SW 1271 (cell line): ENCODE measurements at regions not wholly inside any gene's neighbourhood (a gene's known extent, or its start where the extent isn't known, plus 50 kb on each side); places are given as distances from the start of the nearest gene placed in this dataset.

ENCODE experiments used
- DNase-seq, 2 experiments: peaks; one replicate each; lab custom pipeline; 2025; lab: John Stamatoyannopoulos, UW

- DNase-seq: no peak
These were observed 225.6 kb upstream of the HMGA2 start for GRCh38 chr12:65598688-65599087.

- no peak for DNase-seq
These were observed 222.1 kb upstream of the HMGA2 start for GRCh38 chr12:65602253-65602609.

DNA sequence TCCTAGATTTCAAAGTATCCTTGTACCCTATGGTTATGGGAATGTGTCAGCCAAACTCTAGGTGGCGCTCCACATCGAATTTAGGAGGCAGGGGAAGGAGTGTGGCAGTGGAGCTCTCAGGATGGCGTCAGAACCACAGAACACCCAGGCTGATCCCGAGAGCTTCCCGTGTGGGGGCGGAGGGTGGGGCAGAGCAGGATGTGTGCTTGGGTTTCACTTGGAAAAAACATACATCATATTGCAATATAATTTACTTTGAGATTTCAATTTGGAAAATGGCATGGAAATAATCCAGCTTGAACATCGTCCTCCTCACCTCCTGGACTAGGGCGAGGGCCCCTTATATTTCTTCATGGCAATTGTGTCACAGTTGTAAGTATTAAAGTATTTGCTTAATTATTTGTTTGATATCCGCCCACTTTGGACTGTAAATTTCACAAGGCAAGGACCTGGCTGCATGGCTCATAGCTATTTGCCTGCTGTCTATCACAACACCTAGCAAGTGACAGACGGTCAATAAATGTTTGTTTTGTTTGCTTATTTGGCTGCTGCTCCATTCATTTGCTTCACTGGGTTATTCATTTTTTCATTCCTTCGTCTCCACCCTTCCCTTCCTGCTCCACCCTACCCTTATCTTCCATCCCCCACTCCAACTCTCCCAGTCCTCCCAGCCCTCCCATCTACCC, 221.5 kb upstream of the HMGA2 start:
- DNase-seq: peak; percentile 75 to 95

GRCh38 chr12:65603438-65604351, 220.6 kb upstream of the HMGA2 start:
- peak; percentile 53 to 87 for DNase-seq

- DNase-seq: no peak
These were observed 219.3 kb upstream of the HMGA2 start for GRCh38 chr12:65605019-65605418.

- DNase-seq: no peak
These were observed 218.1 kb upstream of the HMGA2 start for GRCh38 chr12:65606008-65606766.

- no peak for DNase-seq
These were observed 216.9 kb upstream of the HMGA2 start for GRCh38 chr12:65607401-65607841.

- peak in 1 of 2 experiments; percentile 22 for DNase-seq
These were observed 215.9 kb upstream of the HMGA2 start for GRCh38 chr12:65608319-65608916.

GRCh38 chr12:65609359-65609771, 214.9 kb upstream of the HMGA2 start:
- peak in 1 of 2 experiments; percentile 53 for DNase-seq

- no peak for DNase-seq
These were observed 212.9 kb upstream of the HMGA2 start for GRCh38 chr12:65611396-65611795.

DNA sequence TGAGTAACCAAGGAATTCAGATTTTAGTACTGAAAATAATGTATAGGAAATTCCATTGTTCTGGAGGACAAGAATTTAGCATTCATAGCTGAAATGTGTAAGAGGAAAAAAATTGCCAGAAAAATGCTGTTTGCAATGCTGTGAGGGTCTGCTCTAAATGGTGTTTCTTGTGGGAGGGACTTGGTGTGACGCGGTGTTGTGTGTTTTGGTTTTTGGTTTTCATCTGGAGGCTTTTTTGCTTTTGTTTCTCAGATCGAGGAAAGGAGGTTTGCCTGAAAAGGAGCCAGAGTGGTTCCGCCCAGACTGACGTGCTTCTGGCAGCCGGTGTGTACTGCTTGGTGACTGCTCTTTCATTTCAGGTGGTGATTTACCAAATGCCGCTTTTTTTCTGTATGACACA, 211.8 kb upstream of the HMGA2 start:
- DNase-seq: no peak

DNA sequence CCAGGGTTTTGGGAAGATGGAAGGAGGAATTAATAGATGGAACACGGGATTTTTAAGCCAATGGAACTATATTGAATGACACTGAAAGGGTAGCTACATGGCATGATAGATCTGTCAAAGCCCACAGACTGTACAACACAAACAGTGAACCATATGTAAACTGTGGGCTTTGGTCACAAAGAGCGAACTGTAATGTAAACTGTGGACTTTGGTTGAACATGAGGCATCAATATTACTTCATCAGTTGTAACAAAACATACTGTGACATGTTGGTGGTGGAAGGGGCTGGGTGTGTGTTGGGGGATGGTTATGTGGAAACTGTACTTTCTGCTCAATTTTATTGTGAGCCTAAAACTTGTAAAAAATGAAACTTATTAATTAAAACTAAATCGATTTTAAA, 210.6 kb upstream of the HMGA2 start:
- DNase-seq: no peak

- DNase-seq: no peak
These were observed 209.9 kb upstream of the HMGA2 start for GRCh38 chr12:65614259-65614889.

DNA sequence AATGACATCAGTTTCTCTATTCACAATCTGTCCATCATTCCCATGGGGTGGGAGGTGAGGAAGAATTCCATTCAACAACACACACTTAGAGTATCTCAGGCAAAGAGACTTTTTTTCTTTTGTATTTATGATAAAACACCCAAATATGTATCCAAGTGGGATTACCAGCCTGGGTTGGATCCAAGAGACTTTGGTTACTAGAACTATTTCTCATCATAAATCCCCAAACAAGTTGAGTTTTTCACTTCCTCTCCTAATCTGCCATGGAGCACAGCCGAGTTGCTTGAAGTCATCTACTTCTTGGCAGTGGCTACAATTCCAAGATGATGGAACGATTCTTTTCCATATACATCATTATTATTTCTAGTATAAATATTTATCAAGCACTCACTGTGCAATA, 209.2 kb upstream of the HMGA2 start:
- DNase-seq: no peak

- no peak for DNase-seq
These were observed 208.3 kb upstream of the HMGA2 start for GRCh38 chr12:65616022-65616421.

DNA sequence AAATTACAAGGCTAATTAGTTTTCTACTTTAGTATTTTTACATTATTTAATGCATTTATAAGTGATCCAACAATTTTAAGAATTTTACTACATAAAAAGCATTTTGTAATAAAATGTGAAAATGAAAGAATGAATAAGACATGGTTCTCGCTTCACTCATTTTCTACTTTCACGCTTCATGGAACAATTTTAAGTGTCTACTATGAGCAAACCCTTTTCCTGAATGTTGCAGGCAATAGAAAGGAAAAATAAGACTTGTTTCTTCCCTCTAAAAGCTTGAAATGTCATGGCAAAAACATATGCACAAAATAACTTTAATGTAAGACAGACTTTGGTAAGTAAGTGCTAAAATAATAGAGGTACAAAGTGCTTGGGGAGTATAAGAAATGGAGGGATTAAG, 205.7 kb upstream of the HMGA2 start:
- no peak for DNase-seq

DNA sequence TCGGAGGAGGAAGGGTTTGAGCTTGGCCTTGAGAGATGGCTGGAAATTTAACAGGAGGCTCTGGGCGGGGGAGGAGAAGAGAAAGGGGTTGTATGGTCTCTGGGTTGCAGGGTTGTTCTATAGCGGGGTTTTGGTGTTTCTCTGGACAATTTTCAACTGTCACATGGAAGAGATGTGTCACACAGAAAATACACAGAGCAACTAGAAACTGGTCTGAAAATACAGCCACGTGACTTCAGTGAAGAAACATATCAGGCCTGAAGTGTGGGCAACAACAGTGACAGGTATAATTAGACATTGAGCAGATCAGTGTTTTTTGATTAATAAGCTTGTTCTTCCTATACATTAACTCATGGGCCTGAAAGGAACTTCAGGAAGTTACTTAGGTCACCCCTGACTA, 205.3 kb upstream of the HMGA2 start:
- no peak for DNase-seq

- DNase-seq: no peak
These were observed 204.2 kb upstream of the HMGA2 start for GRCh38 chr12:65620046-65620445.

DNA sequence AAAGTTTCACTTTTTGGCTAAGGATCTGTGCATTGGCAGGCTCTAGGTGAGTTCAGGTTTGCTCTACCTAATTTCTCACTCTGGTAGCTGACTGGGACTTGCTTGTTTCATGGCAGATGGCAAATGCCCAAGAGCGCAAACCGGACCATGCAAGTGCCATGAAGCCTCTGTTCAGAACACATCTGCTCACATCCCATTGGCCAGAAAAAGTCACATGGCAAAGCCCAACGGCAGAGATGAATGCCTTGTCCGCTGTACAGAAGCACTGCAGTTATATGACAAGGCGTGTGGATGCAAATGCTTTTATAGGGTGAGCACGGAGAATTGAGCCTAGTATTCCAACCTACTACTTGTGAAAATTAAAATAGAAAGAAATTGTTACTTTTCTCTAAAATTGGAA, 202.2 kb upstream of the HMGA2 start:
- no peak for DNase-seq

DNA sequence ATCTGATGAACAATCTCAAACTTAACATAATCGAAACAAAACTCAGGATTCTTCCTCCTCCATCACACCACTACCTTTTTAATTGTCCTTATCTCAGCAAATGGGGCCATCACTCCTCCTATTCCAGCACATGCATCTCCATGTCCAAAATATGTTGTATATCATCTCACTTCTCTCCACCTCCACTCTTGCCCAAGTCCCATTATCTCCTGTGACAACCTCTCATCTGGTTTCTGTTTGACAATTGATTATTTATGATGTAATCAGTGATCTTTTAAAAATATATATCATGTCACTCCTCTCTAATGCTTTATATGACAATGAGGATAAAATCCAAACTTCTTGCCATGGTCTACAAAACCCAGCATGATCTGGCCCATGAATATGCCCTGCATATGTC, 200.8 kb upstream of the HMGA2 start:
- no peak for DNase-seq

DNA sequence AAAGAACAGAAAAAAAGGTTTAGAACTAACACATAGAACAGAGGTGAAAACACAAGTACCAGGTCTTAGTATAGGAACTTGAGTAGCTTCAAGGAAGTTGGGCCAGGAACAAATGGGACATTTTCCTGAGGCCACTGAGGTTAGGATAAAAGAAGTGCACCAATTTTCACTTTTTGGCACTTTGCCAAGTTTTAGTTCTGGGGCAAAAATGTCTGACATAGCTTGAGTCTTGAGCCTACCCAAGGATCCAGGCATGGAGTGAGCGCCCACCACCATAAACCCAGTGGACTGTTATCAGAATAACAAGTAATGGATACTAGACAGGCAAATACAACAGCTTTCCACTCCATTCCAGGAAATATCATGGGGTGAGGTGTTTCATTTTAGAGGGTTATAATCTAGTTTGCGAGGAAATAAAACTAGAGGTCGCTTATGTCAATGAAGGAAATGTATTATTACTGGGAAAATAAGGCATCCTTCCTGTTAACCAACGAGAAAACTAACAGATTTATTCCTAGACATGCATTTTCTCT, 199.7 kb upstream of the HMGA2 start:
- no peak for DNase-seq
